ENCODE measurements at regions not wholly inside any gene's neighbourhood (a gene's known extent, or its start where the extent isn't known, plus 50 kb on each side); places are given as distances from the start of the nearest gene placed in this dataset.
"Not testable (repeated sequence)": the region's sequence is repeated elsewhere in the genome, so short reads cannot be mapped to it uniquely, and the experiment has no call there.

DNA sequence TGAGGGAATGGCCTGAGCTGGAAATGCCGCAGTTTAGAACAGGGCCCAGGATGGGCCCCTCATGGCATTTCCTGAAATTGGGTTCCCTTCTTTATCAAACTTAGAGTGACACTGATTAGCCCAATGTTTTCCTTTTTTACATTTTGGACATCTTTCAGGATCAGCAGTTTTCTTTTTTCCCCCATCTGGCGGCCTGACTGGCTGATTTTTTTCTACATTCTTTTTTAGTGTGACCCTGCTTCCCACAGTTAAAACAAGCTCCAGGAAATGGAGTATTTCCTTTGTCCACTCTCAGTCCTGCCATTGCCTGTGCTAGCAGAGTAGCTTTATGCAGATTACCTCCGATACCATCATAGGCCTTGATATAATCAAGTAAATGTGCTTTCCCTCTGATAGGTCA is 185.8 kb upstream of the IGF1 start:
- H3K4me3 ChIP-seq (ENCODE audit: insufficient read depth, low read depth, low read length); DNase-seq; H3K27me3 ChIP-seq (ENCODE audit: control insufficient read depth, insufficient read depth, low read length); H3K36me3 ChIP-seq (replicated peaks; ENCODE audit: control insufficient read depth, insufficient read depth, low read length): not testable (repeated sequence)

DNA sequence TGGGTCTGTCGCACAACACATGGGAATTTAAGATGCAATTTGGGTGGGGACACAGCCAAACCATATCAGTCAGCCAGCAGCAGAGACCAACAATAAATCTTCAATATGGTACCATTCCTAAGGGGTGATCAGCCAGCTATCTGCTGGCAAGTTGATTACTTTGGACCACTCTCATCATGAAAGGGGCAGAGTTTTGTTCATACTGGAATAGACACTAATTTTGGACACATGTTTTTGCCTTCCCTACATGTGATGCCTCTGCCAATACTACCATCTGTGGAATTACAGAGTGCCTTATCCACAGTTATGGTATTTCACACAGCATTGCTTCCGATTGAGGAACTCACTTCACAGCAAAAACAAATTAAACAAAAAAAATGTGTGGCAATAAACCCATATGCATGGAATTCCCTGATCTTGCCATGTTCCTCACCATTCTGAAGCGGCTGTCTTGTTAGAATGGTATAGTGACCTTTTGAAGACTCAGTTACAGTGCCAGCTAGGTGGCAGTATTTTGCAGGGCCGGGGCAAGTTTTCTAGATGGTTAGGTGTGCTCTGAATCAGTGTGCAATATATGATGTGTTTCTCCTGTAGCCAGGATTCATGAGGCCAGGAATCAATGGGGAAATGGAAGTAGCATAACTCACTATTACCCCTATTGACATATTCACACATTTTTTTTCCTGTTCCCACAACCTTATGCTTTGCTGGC is 179.0 kb upstream of the IGF1 start:
- no peaks in the 10 kb centered on the region for H3K27me3 ChIP-seq (ENCODE audit: control insufficient read depth, insufficient read depth, low read length)
- no peaks in the 10 kb centered on the region for H3K36me3 ChIP-seq (replicated peaks; ENCODE audit: control insufficient read depth, insufficient read depth, low read length)
- DNase-seq, result peak; percentile 2
- H3K4me3 ChIP-seq (ENCODE audit: insufficient read depth, low read depth, low read length), result no peak overlapping the region

DNA sequence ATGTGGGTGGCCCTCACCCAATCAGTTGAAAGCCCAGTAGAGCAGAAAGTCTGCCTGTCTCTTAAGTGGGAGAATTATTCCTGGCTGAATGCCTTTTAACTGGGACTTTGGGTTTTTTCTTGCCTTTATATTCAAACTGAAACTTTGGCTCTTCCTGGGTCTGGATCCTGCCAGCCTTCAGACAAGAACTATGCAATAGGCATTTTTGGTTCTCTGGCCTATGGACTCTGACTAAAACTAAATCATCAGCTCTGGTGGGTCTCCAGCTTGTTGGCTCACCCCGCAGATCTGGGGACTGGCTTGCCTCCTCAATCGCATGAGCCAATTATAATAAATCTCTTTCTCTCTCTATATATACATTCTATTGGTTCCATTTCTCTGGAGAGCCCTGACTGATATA is 173.0 kb upstream of the IGF1 start:
- H3K4me3 ChIP-seq (ENCODE audit: insufficient read depth, low read depth, low read length), result no peak overlapping the region
- DNase-seq, result no peak
- no peaks in the 10 kb centered on the region for H3K27me3 ChIP-seq (ENCODE audit: control insufficient read depth, insufficient read depth, low read length)
- H3K36me3 ChIP-seq (replicated peaks; ENCODE audit: control insufficient read depth, insufficient read depth, low read length), result no peaks in the 10 kb centered on the region

DNA sequence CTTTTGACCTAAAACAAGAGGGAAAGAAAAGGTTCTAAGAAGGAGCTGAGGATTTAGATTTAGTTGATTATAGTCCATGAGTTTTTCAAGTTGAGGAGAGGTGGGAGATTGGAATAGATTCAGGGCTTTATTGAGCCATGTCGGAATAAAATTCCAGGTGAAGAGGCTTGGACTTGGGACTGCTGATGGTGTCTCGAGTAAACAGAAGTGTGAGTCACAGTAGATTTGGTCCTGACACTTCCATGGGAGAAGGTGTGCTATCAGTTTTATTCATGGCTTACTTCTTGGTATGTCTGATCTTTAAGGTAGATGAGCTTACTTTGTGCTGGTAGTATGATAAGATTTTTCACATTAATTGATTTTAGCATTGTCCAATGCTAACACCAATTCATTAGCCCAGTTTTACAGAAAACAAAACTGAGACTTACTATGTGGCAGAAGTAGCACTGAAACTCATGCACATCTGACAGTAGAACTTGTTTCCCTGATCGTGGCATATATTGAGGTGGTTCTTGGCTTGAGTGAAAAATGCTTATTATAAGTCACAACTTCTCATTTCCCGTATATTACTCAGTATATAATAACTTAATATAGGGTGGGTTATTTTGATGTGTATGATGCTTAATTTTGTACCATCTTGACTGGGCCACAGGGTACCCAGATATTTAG is 172.4 kb upstream of the IGF1 start:
- no peak for DNase-seq
- no peaks in the 10 kb centered on the region for H3K36me3 ChIP-seq (replicated peaks; ENCODE audit: control insufficient read depth, insufficient read depth, low read length)
- H3K4me3 ChIP-seq (ENCODE audit: insufficient read depth, low read depth, low read length), result no peak overlapping the region
- no peaks in the 10 kb centered on the region for H3K27me3 ChIP-seq (ENCODE audit: control insufficient read depth, insufficient read depth, low read length)

DNA sequence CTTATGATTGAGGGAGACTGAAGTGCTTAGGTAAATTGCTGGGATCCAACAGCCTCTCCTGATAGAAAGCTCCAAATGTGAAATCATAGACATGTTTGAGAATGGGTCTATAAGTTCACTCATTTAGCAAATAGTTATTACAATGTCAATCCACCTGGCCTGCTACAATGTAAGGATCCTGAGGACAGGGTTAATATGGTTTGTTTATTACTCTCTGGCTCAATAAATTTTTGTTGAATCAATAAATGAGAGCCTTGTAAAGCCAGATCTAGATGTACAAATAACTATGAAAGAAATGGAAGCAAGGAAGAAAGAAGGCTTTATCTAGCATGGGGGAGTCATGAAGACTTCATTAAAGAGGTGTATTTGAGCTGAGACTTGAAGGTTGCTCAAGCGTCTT is 165.6 kb upstream of the IGF1 start:
- H3K27me3 ChIP-seq (ENCODE audit: control insufficient read depth, insufficient read depth, low read length), result no peaks in the 10 kb centered on the region
- no peak for DNase-seq
- H3K36me3 ChIP-seq (replicated peaks; ENCODE audit: control insufficient read depth, insufficient read depth, low read length), result no peaks in the 10 kb centered on the region
- no peak overlapping the region for H3K4me3 ChIP-seq (ENCODE audit: insufficient read depth, low read depth, low read length)

DNA sequence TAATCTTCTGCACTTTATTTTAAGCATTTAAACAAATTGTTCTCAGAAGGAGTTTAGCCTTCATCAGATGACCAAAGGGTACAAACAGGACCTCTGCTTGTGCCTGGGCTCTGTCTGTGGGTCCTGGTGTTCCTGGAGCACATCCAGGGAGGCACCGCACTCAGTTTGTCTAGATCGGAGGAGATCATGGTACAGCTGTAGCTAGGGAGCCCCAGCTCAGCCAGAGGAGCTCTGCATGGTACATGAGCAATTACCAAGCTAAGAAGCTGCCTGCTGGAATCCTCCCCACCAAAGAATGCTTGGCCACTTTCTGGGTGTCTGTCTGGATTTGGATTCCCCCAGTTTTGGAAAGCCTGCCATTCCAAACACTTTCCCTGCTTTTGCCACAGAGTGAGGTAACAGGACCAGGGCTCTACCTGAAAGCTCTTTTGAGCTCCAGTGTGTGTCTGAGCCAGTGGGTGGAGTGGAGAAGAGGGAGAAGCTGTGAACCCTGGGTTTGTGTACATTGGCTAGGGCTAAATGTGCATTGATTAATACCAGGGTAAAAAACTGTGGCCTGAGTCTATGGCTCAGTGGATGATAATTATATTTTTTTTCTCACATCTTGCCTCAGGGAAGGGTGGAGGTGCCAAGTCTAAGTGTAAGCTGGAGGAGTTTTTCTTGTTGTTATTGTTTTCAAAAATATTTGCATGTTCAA is 163.7 kb upstream of the IGF1 start:
- Histone ChIP-seq H3K36me3 (replicated peaks; ENCODE audit: control insufficient read depth, insufficient read depth, low read length) (no peaks in the 10 kb centered on the region), H3K4me3 (ENCODE audit: insufficient read depth, low read depth, low read length) (no peak overlapping the region), H3K27me3 (ENCODE audit: control insufficient read depth, insufficient read depth, low read length) (no peaks in the 10 kb centered on the region)
- no peak for DNase-seq

DNA sequence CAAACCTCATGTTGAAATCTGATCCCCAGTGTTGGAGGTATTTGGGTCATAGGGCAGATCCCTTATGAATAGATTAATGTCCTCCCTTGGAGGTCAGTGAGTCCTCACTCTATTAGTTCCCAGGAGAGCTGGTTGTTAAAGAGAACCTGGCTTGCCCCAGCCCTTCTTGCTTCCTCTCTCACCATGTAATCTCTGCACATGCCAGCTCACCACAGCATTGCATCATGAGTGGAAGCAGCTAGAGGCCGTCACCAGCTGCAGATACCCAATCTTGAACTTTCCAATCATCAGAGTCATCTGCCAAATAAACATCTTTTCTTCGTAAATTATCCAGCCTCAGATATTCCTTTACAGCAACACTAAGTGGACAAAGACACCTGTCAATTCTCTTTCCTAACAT is 161.8 kb upstream of the IGF1 start:
- DNase-seq, result no peak
- no peaks in the 10 kb centered on the region for H3K36me3 ChIP-seq (replicated peaks; ENCODE audit: control insufficient read depth, insufficient read depth, low read length)
- no peak overlapping the region for H3K4me3 ChIP-seq (ENCODE audit: insufficient read depth, low read depth, low read length)
- no peaks in the 10 kb centered on the region for H3K27me3 ChIP-seq (ENCODE audit: control insufficient read depth, insufficient read depth, low read length)

DNA sequence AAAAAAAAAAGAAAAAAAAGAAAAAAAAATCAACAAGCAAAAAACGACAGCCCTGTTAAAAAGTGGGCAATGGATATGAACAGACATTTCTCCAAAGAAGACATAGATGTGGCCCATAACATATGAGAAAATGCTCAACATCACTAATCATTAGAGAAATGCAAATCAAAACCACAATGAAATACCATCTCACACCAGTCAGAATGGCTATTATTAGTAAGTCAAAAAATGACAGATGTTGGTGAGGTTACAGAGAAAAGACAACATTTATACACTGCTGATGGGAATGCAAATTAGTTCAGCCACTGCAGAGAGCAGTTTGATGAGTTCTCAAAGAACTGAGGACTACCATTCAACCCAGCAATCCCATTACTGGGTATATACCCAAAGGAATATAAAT is 160.3 kb upstream of the IGF1 start:
- not testable (repeated sequence) for DNase-seq; H3K4me3 ChIP-seq (ENCODE audit: insufficient read depth, low read depth, low read length)

DNA sequence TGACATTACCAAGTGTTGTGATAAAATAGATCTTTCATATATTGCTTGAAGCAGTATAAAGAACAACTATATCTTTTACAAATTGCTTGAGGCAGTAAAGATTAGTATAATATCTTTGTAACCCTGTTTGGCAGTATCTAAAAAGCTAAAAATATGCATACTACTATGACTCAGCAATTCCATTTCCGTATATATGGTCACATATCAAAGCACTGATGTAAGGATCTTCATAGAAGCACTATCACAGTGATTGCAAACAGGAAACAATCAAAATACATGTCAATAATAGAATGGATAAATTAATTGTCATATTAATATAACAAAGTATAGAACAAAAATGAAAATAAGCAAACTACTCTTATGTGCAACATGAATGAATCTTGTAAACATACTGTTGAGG is 158.4 kb upstream of the IGF1 start:
- Histone ChIP-seq H3K4me3 (ENCODE audit: insufficient read depth, low read depth, low read length) (no peak overlapping the region), H3K27me3 (ENCODE audit: control insufficient read depth, insufficient read depth, low read length) (no peaks in the 10 kb centered on the region), H3K36me3 (replicated peaks; ENCODE audit: control insufficient read depth, insufficient read depth, low read length) (no peaks in the 10 kb centered on the region)
- no peak for DNase-seq

More for the DNA sequence above, 160.3 kb upstream of the IGF1 start:
- H3K36me3 ChIP-seq (replicated peaks; ENCODE audit: control insufficient read depth, insufficient read depth, low read length); H3K27me3 ChIP-seq (ENCODE audit: control insufficient read depth, insufficient read depth, low read length): not testable (repeated sequence)

DNA sequence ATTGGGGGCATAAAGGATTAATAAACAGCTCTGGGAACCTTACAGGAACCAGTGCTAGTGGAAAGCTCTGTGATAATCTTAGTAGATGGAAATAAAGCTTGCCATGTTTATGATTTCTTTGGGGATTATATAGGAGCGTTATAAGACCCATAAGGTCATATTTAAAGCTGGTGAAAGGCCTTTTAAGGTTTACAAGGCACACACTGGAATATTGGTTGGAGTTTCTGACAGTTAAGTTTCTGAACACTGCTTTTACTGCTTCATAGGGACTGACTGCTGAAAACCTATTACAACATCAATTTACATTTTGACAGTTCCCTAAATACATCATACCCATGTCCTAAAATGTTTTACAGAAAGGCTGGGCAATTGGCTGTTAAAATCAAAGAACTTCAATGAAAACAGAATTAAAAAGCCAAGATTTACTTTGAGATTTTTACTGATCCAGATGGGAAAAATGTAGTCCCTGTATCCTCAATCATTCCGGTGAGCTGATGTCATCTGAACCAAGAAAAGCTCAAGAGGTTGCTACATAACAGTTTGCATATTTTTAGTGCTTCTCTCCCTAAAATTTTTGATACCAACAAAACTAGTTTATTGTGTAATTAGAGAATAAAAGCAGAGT is 153.7 kb upstream of the IGF1 start:
- H3K4me3 ChIP-seq (ENCODE audit: insufficient read depth, low read depth, low read length), result no peak overlapping the region
- H3K36me3 ChIP-seq (replicated peaks; ENCODE audit: control insufficient read depth, insufficient read depth, low read length), result no peaks in the 10 kb centered on the region
- DNase-seq, result no peak
- no peaks in the 10 kb centered on the region for H3K27me3 ChIP-seq (ENCODE audit: control insufficient read depth, insufficient read depth, low read length)

DNA sequence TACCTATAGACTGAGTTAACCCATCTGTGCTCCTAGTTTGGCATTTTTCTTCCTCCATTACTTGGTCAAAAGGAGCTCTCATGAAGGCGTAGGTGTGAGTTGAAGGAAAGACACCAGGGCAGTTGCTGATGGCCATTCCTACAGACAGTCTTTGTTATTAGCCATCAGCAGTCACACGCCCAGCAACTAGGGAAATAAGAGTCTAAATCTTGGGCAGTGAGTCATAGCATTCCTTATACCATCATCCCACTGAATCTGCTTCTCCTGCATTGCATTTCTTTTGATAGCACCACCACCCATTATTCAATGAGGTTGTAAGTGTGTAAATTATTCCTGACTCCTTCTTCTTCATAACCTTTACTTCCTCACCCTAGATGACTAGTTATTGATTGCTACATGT is 150.9 kb upstream of the IGF1 start:
- DNase-seq, result no peak
- Histone ChIP-seq H3K27me3 (ENCODE audit: control insufficient read depth, insufficient read depth, low read length) (no peaks in the 10 kb centered on the region), H3K4me3 (ENCODE audit: insufficient read depth, low read depth, low read length) (no peak overlapping the region), H3K36me3 (replicated peaks; ENCODE audit: control insufficient read depth, insufficient read depth, low read length) (no peaks in the 10 kb centered on the region)

DNA sequence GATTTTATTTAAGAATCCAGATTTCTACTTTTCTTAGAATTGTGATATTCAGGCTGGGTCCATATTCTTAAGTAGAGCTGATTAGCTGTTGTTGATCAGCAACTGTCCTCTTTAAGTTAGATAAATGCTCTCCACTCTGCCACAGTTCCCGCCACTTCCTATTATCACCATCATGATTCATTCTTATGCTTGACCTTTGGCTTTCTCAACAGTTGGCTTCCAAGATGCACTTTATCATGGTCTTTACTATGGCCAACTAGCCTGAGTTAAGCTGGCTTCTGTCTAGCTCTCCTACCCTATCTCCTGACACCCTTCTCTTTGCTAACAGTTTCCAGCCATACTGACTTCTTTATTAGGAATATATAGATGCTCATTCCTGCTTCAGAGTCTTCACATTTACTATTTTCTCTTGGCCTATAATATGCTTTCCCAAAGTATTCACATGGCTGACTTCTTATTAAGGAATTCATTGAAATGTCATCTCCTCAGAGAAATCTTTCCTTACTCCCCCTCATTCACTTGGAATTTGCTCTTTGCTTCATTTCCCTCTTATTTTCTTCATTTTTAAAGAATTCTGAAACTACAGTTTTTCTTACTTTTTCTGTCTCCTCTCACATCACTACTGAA is 149.0 kb upstream of the IGF1 start:
- H3K4me3 ChIP-seq (ENCODE audit: insufficient read depth, low read depth, low read length), result no peak overlapping the region
- no peaks in the 10 kb centered on the region for H3K36me3 ChIP-seq (replicated peaks; ENCODE audit: control insufficient read depth, insufficient read depth, low read length)
- H3K27me3 ChIP-seq (ENCODE audit: control insufficient read depth, insufficient read depth, low read length), result no peaks in the 10 kb centered on the region
- no peak for DNase-seq

DNA sequence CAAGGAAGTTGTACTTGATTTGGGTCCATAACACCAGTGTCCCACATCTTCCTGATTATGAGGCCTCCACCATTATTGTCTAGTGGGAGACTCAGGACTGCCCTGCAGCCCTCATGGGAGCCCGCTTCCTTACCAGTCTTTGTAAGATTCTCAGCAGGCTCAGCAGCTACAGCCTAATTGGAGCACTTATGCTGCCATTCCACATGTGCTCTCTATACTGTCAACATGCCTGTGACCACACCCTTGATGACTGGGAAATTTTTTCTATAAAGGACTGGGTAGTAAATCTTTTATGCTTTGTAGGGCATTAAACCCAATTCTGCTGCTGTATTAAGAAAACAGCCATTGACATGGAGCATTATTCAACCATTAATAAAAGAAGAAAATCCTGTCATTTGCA is 145.5 kb upstream of the IGF1 start:
- no peak for DNase-seq
- Histone ChIP-seq H3K27me3 (ENCODE audit: control insufficient read depth, insufficient read depth, low read length) (no peaks in the 10 kb centered on the region), H3K4me3 (ENCODE audit: insufficient read depth, low read depth, low read length) (no peak overlapping the region), H3K36me3 (replicated peaks; ENCODE audit: control insufficient read depth, insufficient read depth, low read length) (no peaks in the 10 kb centered on the region)

DNA sequence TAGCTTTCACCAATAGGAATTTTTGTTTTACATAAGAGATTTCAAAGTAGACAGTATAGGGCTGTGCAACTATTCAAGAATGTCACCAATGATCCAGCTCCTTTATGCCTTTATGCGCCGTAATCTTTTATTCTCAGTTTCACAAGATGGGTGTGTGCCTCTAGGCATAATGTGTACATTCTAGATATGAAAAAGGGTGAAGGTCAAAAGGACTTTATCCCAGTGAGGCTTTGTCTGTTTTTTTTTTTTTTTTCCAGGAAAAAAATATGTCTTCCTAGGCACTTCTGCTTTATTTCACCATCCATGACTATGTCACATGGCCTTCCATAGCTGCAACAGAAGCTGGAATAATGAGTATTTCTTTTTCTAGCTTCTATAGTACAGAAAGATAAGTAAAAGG is 142.3 kb upstream of the IGF1 start:
- Histone ChIP-seq H3K27me3 (ENCODE audit: control insufficient read depth, insufficient read depth, low read length) (no peaks in the 10 kb centered on the region), H3K36me3 (replicated peaks; ENCODE audit: control insufficient read depth, insufficient read depth, low read length) (no peaks in the 10 kb centered on the region), H3K4me3 (ENCODE audit: insufficient read depth, low read depth, low read length) (no peak overlapping the region)
- DNase-seq, result no peak
